Activated effector memory CD4-positive, alpha-beta T cell treated with anti-CD3 and anti-CD28 coated beads, Interleukin-2, amount 50 U/mL, for 16 hours (primary cell): ENCODE measurements at regions not wholly inside any gene's neighbourhood (a gene's known extent, or its start where the extent isn't known, plus 50 kb on each side); places are given as distances from the start of the nearest gene placed in this dataset.
"Not testable (repeated sequence)": the region's sequence is repeated elsewhere in the genome, so short reads cannot be mapped to it uniquely, and the experiment has no call there.

Experiments used
- DNase-seq: peaks from one replicate; pipeline ENCODE4 v3.0.0-alpha.2; 2020

GRCh38 chr18:42334931-42335330 is 379.9 kb downstream of the PIK3C3 start:
- DNase-seq = no peak

- DNase-seq = no peak
These were observed 381.1 kb downstream of the PIK3C3 start for GRCh38 chr18:42336139-42336538.

GRCh38 chr18:42337337-42337736 is 382.3 kb downstream of the PIK3C3 start:
- not testable (repeated sequence) for DNase-seq

GRCh38 chr18:42338683-42339082 is 383.6 kb downstream of the PIK3C3 start:
- no peak for DNase-seq

- no peak for DNase-seq
These were observed 384.3 kb downstream of the PIK3C3 start for GRCh38 chr18:42339372-42339771.

GRCh38 chr18:42340423-42341009 is 385.5 kb downstream of the PIK3C3 start:
- DNase-seq = no peak

GRCh38 chr18:42341423-42341822 is 386.4 kb downstream of the PIK3C3 start:
- no peak for DNase-seq

GRCh38 chr18:42348722-42349121 is 393.7 kb downstream of the PIK3C3 start:
- DNase-seq = no peak

- no peak for DNase-seq
These were observed 396.4 kb downstream of the PIK3C3 start for GRCh38 chr18:42351455-42351854.

- DNase-seq = no peak
These were observed 405.7 kb downstream of the PIK3C3 start for GRCh38 chr18:42360716-42361115.

- no peak for DNase-seq
These were observed 408.7 kb downstream of the PIK3C3 start for GRCh38 chr18:42363446-42364441.

GRCh38 chr18:42364766-42365165 is 409.7 kb downstream of the PIK3C3 start:
- DNase-seq = no peak

- DNase-seq = no peak
These were observed 410.6 kb downstream of the PIK3C3 start for GRCh38 chr18:42365591-42365990.

- DNase-seq = no peak
These were observed 418.6 kb downstream of the PIK3C3 start for GRCh38 chr18:42373584-42373983.

GRCh38 chr18:42374961-42375360 is 419.9 kb downstream of the PIK3C3 start:
- no peak for DNase-seq

- not testable (repeated sequence) for DNase-seq
These were observed 423.8 kb downstream of the PIK3C3 start for GRCh38 chr18:42378854-42379253.

GRCh38 chr18:42381236-42381635 is 426.2 kb downstream of the PIK3C3 start:
- not testable (repeated sequence) for DNase-seq

- DNase-seq = no peak
These were observed 437.4 kb downstream of the PIK3C3 start for GRCh38 chr18:42392416-42392815.

GRCh38 chr18:42392926-42393325 is 437.9 kb downstream of the PIK3C3 start:
- DNase-seq = no peak

GRCh38 chr18:42394238-42394637 is 439.2 kb downstream of the PIK3C3 start:
- DNase-seq = no peak

- DNase-seq = no peak
These were observed 446.2 kb downstream of the PIK3C3 start for GRCh38 chr18:42401131-42401673.

GRCh38 chr18:42404151-42404550 is 449.1 kb downstream of the PIK3C3 start:
- DNase-seq = no peak

GRCh38 chr18:42409005-42409404 is 454.0 kb downstream of the PIK3C3 start:
- no peak for DNase-seq

- no peak for DNase-seq
These were observed 457.2 kb downstream of the PIK3C3 start for GRCh38 chr18:42412281-42412680.
